Aorta (tissue), 5 donors: ENCODE measurements at regions not wholly inside any gene's neighbourhood (a gene's known extent, or its start where the extent isn't known, plus 50 kb on each side); places are given as distances from the start of the nearest gene placed in this dataset.
"Not testable (repeated sequence)": the region's sequence is repeated elsewhere in the genome, so short reads cannot be mapped to it uniquely, and the experiment has no call there.

Source experiments
- ATAC-seq: fragments of 200-7000 bp; cut with Tn5 transposase; one replicate; pipeline ENCODE4 v1.9.1; 2022; ENCODE audit warnings: moderate library complexity; ENCODE audit not compliant: low FRiP score
- DNase-seq, 2 donors: peaks; one replicate each; pipeline ENCODE4 v3.0.0-alpha.2; 2020
- H3K27ac ChIP-seq, 2 donors: one replicate each; pipeline ENCODE4 v1.5.1; 2013; ENCODE audit warnings: low read length in 2 of 2, mild to moderate bottlenecking in 2 of 2, moderate library complexity in 2 of 2, control low read depth in 1 of 2, inconsistent platforms in 1 of 2, low read depth in 1 of 2
- H3K27me3 ChIP-seq, 2 donors: one replicate each; pipeline ENCODE4 v1.6.1; 2013; ENCODE audit warnings: control low read depth in 1 of 2, low read length in 1 of 2, mild to moderate bottlenecking in 1 of 2, moderate library complexity in 1 of 2; ENCODE audit not compliant: insufficient read depth in 2 of 2, control insufficient read depth in 1 of 2
- H3K36me3 ChIP-seq, 2 donors: one replicate each; pipeline ENCODE4 v1.6.1; 2013; ENCODE audit warnings: control low read depth in 1 of 2, low read length in 1 of 2, mild to moderate bottlenecking in 1 of 2; ENCODE audit not compliant: insufficient read depth in 2 of 2, control insufficient read depth in 1 of 2
- H3K4me1 ChIP-seq, 2 donors: one replicate each; pipeline ENCODE4 v1.6.1; 2013; ENCODE audit warnings: low read length in 2 of 2, control low read depth in 1 of 2, mild to moderate bottlenecking in 1 of 2, moderate library complexity in 1 of 2; ENCODE audit not compliant: insufficient read depth in 2 of 2, control insufficient read depth in 1 of 2
- H3K4me3 ChIP-seq, 2 donors: one replicate each; pipeline ENCODE4 v1.5.1; 2013; ENCODE audit warnings: low read length in 2 of 2, control low read depth in 1 of 2, mild to moderate bottlenecking in 1 of 2
- H3K9me3 ChIP-seq: one replicate; pipeline ENCODE4 v1.6.1; 2013; ENCODE audit warnings: mild to moderate bottlenecking, low read length; ENCODE audit not compliant: control insufficient read depth
- WGBS, 2 donors: extraction: QIAGEN DNeasy Blood & Tissue Kit; methylation state at CpG; one replicate each; pipeline ENCODE4 v1.1.7; 2013; 5-methylcytosine and 5-hydroxymethylcytosine counted together
- intact Hi-C, 2 donors: fragments of 100-400 bp; cut with DNase I; formaldehyde crosslinking; loops; one replicate each; pipeline versions ENCODE4 v1.14.2 to v1.15.0; 2022
- donor health status: healthy with polysubstance abuse.
- donor health status: Bipolar disorder and iron deficiency.
- donor health status: DM: no; HTN: no; CAD: no.
- donor health status: DM: no; HTN: no; CAD: no.
- donor health status: DM: yes; HTN: yes; CAD: no.

DNA sequence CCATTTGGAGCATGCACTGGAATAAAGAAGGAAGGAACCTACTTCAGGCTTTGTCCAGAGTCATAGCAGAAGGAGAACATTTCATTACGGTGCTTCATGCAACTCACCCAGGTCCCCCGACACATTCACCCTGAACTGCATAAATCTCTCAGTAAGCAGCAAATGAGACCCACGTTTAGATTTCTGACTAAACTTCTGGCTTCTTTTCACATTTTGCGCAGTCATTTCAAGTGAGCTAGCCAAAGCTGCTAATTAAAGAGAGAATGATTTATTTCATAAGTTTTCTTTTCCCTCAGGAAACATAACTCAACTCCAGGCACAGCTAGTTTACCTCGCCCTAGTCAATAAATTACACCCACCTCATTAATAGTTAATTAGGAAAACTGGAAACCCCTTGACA is 88.6 kb upstream of the GAS1 start:
- Histone ChIP-seq H3K36me3 (no peaks in the 10 kb centered on the region), H3K27ac (peak overlapping the region; percentile 93 to 94), H3K4me3 (no peak overlapping the region), H3K4me1 (peaks cover 3 to 4% of the 10 kb centered on the region in 2 donors), H3K9me3 (no peaks in the 10 kb centered on the region), H3K27me3 (no peaks in the 10 kb centered on the region)
- WGBS, 2 donors = 6 to 14% methylated on average over 5 of the region's 5 CpGs
- DNase-seq (no peak), ATAC-seq (peak; percentile 71)
- intact Hi-C loops = loop anchor here in 1 of 2 donors (2.0 kb wide), 1 partner anchor 87 kb away; no protein-coding TSS in a partner anchor

DNA sequence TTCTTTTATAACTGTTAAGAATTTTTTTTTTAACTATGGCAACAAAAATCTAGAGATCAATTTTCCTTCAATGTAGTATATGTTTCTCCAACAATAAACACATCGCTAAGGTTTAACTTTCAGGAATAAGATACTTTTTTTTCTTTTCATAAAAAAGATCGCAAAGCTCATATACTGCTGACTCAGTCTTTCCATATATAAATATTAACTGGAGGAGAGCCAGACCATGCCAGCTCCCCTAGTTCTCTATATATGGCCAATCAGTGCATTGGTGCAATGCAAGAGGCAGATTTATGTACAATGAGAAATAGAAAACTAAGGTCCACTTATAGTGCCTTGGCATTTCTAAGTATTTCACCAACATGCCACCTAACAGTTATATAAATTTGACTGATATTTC is 89.2 kb upstream of the GAS1 start:
- Histone ChIP-seq H3K36me3 (no peaks in the 10 kb centered on the region), H3K27ac (peak overlapping the region in 1 of 2 donors; percentile 94), H3K4me1 (peaks cover 3 to 4% of the 10 kb centered on the region in 2 donors), H3K27me3 (no peaks in the 10 kb centered on the region), H3K9me3 (no peaks in the 10 kb centered on the region), H3K4me3 (no peak overlapping the region)
- WGBS, 2 donors = 90 to 94% methylated on average over 2 of the region's 2 CpGs
- DNase-seq (no peak), ATAC-seq (no peak)
- intact Hi-C loops = loop anchor here in 1 of 2 donors (2.0 kb wide), 1 partner anchor 88 kb away; no protein-coding TSS in a partner anchor

DNA sequence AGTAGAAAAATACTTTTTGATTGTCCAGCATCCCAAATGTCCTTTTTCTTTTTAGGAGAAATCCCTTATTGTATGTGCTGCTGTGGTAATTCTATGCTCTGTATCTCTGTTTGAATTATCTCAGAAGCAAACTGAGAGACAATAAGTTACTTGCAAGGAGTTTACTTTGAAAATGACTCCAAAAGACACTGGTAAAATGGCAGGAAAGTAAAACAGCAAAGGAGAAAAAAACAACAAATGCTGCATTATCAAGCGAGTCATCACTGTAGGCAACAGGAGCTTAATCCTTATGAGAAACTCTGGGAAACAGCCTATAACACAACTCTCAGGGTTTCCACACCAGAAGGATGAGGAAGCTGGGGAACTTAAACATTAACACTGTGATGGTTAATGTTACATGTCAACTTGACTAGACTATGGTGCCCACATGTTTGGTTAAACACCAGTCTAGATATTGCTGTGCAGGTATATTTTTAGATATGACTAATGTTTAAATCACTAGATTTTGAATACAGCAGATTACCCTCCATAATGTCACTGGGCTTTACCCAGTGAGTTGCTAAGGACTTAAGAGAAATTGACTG is 92.6 kb upstream of the GAS1 start:
- no peaks in the 10 kb centered on the region for H3K27me3 ChIP-seq
- no peak overlapping the region for H3K4me3 ChIP-seq
- DNase-seq (no peak), ATAC-seq (no peak)
- H3K9me3 ChIP-seq = no peaks in the 10 kb centered on the region
- H3K36me3 ChIP-seq = no peaks in the 10 kb centered on the region
- H3K27ac ChIP-seq = no peak overlapping the region
- WGBS, 2 donors = 89 to 94% methylated on average over 1 of the region's 1 CpG
- no peaks in the 10 kb centered on the region for H3K4me1 ChIP-seq
- intact Hi-C loops = no loop called here

DNA sequence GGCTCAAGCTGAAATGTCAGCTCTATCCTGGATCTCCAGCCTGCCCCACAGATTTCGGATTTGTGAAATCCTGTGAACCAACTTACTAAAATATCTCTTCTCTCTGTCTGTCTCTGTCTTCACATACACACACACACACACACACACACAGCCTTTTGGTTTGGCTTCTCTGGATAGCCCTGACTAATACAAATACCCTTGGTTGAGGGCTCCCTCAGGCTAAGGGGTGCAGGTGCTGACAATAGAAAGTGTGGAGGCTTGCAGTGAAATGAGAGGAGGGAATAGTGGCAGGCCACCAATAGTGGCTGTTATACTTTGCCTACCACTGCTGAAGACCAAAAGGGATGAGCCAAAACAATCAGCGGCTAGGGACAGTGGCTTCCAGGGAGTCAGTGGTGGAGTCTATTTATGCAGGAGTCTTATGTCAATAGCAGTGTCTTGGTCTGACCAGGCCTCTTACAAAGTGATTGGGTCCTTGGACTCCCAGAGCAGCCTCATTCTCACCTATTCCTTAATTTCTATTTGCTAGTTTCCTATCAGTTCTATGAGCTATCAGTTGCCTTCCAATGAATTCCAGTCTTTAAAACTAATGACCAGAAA is 93.2 kb upstream of the GAS1 start:
- H3K27me3 ChIP-seq = no peaks in the 10 kb centered on the region
- H3K36me3 ChIP-seq = no peaks in the 10 kb centered on the region
- WGBS, 2 donors = 99 to 100% methylated on average over 2 of the region's 2 CpGs
- intact Hi-C loops = no loop called here
- H3K4me1 ChIP-seq = no peaks in the 10 kb centered on the region
- no peak overlapping the region for H3K27ac ChIP-seq
- no peak for ATAC-seq
- no peaks in the 10 kb centered on the region for H3K9me3 ChIP-seq
- no peak overlapping the region for H3K4me3 ChIP-seq
- DNase-seq = no peak

DNA sequence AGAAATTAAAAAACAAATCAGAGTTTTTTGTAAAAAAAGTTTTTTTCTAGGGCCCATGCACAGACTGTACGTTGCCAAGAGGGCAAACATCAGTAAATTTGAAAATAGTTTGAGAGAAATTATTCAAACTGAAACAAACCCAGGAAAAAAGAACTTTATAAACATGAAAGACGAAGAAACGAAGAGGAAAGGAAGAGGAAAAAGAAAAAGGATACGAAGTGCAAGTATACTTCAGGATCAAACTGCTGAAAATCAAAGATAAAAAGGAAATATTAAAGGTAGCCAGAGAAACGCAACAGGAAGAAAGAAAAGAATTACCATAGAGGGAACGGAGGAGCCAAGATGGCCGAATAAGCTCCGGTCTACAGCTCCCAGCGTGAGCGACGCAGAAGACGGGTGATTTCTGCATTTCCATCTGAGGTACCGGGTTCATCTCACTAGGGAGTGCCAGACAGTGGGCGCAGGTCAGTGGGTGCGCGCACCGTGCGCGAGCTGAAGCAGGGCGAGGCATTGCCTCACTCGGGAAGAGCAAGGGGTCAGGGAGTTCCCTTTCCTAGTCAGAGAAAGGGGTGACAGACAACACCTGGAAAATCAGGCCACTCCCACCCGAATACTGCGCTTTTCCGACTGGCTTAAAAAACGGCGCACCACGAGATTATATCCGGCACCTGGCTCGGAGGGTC is 94.4 kb upstream of the GAS1 start:
- DNase-seq, H3K27me3 ChIP-seq, H3K4me3 ChIP-seq, H3K9me3 ChIP-seq, H3K27ac ChIP-seq, H3K4me1 ChIP-seq, H3K36me3 ChIP-seq, ATAC-seq, intact Hi-C loops: not testable (repeated sequence)
- 92 to 93% methylated on average over 27 to 29 of the region's 29 CpGs for WGBS, 2 donors

DNA sequence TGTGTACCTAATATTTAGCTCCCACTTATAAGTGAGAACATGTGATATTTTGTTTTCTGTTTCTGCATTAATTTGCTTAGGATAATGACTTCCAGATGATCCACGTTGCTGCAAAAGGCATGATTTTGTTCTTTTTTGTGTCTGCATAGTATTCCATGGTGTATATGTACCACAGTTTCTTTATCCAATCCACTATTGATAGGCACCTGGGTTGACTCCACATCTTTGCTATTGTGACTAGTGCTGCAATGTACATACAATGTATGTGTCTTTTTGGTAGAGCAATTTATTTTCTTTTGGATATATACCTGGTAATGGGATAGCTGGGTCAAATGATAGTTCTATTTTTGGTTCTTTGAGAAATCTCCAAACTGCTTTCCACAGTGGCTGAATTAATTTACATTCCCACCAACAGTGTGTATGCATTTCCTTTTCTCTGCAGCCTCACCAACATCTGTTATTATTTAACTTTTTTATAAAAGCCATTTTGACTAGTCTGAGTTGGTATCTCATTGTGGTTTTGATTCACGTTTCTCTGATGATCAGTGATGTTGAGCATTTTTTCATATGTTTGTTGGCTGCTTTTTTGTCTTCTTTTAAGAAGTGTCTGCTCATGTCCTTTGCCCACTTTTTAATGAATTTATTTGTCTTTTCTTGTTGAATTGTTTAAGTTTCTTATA is 102.8 kb upstream of the GAS1 start:
- H3K36me3 ChIP-seq, ATAC-seq, H3K9me3 ChIP-seq, intact Hi-C loops, H3K27ac ChIP-seq, H3K4me1 ChIP-seq, H3K27me3 ChIP-seq, DNase-seq, H3K4me3 ChIP-seq: not testable (repeated sequence)
- WGBS, 2 donors = 62 to 69% methylated on average over 2 of the region's 2 CpGs

DNA sequence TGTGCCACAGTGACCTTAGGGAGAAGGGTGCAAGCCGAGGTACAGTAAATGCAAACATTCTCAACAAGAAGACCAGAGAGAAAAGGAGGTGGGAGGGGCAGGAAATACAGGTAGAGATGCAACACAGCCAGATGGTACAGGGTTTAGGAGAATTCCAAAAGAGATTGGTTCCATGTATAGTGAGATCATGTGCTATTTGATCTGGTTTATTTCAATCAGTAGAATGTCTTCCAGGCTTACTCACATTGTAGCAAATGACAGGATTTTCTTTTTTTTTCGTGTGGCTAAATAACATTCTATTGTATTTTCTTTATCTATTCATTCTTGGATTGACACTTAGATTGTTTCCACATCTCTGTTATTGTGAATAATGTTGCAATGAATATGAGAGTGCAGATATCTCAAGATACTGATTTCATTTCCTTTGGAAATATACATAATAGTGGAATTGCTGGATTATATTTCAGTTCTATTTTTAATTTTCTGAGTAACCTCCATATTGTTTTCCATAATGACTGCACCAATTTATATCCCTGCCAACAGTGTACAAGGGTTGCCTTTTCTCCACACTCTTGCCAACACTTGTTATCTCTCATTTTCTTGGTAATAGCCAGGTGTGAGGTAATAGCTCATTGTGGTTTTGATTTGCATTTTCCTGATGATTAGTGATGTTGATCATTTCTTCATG is 107.8 kb upstream of the GAS1 start:
- intact Hi-C loops = no loop called here
- Histone ChIP-seq H3K4me1 (no peaks in the 10 kb centered on the region), H3K9me3 (no peaks in the 10 kb centered on the region), H3K27ac (no peak overlapping the region), H3K4me3 (no peak overlapping the region), H3K27me3 (no peaks in the 10 kb centered on the region), H3K36me3 (no peaks in the 10 kb centered on the region)
- 76 to 79% methylated on average over 2 of the region's 2 CpGs for WGBS, 2 donors
- ATAC-seq (no peak), DNase-seq (no peak)

DNA sequence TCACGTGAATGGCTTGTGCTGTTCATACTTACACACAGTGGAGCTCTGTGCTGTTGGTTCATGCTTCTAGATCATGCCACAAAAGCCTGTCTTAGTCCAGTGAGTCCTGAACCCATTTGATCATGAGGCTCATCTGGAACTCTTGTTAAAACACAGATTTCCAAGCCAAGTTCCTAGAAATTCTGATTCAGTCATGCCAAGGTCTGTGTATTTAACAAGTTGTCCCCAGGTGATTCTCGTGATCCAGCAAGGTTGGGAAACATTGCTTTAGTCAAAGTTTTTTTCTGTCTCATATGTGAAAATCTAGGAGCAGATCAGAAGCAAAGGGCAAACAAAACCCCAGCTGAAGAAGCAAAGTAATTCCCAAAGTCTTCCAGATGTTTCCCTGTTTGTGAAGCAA is 112.5 kb upstream of the GAS1 start:
- H3K27ac ChIP-seq = no peak overlapping the region
- no peaks in the 10 kb centered on the region for H3K27me3 ChIP-seq
- DNase-seq (no peak), ATAC-seq (no peak)
- H3K36me3 ChIP-seq = no peaks in the 10 kb centered on the region
- no peak overlapping the region for H3K4me3 ChIP-seq
- 92 to 97% methylated on average over 2 of the region's 2 CpGs for WGBS, 2 donors
- no peaks in the 10 kb centered on the region for H3K9me3 ChIP-seq
- intact Hi-C loops = loop anchor here in 1 of 2 donors (5.0 to 10.0 kb wide), 2 partner anchors 112 to 235 kb away; partner anchors contain the start of gene GAS1
- H3K4me1 ChIP-seq = peaks cover 0 to 3% of the 10 kb centered on the region in 2 donors
